Esophagus muscularis mucosa (tissue), 4 donors: ENCODE measurements at regions not wholly inside any gene's neighbourhood (a gene's known extent, or its start where the extent isn't known, plus 50 kb on each side); places are given as distances from the start of the nearest gene placed in this dataset.

ENCODE experiments used
- DNase-seq: peaks from one replicate; pipeline ENCODE4 v3.0.0-alpha.2; 2017; ENCODE audit errors: extremely low spot score
- H3K27ac ChIP-seq, 4 donors: fragments of 200-600 bp; sonication (generic); replicated peaks in 1 of 4; 1 replicate in 3 of 4; 2 replicates in 1 of 4; pipeline ENCODE4 v1.5.1; 2016 to 2019; ENCODE audit warnings: mild to moderate bottlenecking in 1 of 4
- H3K27me3 ChIP-seq, 4 donors: fragments of 200-600 bp; sonication (generic); one replicate each; pipeline versions ENCODE4 v1.5.1 to v1.6.0; 2016 to 2019
- H3K36me3 ChIP-seq, 4 donors: fragments of 200-600 bp; sonication (generic); one replicate each; pipeline ENCODE4 v1.5.1; 2016 to 2019
- H3K4me1 ChIP-seq, 4 donors: fragments of 200-600 bp; sonication (generic); one replicate each; pipeline ENCODE4 v1.5.1; 2016 to 2019
- H3K4me3 ChIP-seq, 4 donors: fragments of 200-600 bp; sonication (generic); 1 replicate in 2 of 4; 2 replicates in 2 of 4; pipeline ENCODE4 v1.5.1; 2016 to 2019; ENCODE audit warnings: mild to moderate bottlenecking in 4 of 4, moderate library complexity in 1 of 4
- H3K9me3 ChIP-seq, 4 donors: fragments of 200-600 bp; sonication (generic); 1 replicate in 3 of 4; 2 replicates in 1 of 4; pipeline ENCODE4 v1.5.1; 2016 to 2019
- EP300 ChIP-seq: sonication (generic); formaldehyde crosslinking; IDR thresholded peaks from one replicate; pipeline ENCODE4 v1.6.1; 2017; ENCODE audit warnings: antibody characterized with exemption
- POLR2A ChIP-seq: fragments of 450-650 bp; IDR thresholded peaks from one replicate; pipeline ENCODE4 v1.6.1; 2017; ENCODE audit warnings: antibody characterized with exemption, moderate library complexity, mild to moderate bottlenecking, low read depth
- POLR2AphosphoS5 ChIP-seq, 2 donors: sonication (generic); formaldehyde crosslinking; IDR thresholded peaks; one replicate each; pipeline ENCODE4 v1.6.1; 2017; ENCODE audit warnings: antibody characterized with exemption in 2 of 2
- WGBS: methylation state at CpG from one replicate; pipeline ENCODE4 v1.1.5; 2018; 5-methylcytosine and 5-hydroxymethylcytosine counted together
- intact Hi-C: fragments of 100-400 bp; cut with DNase I; formaldehyde crosslinking; loops from one replicate; pipeline ENCODE4 v1.15.1; 2023
- TF ChIP-seq, protein P1 (sequence below), 3 experiments: fragments of 200-600 bp in 2 of 3; fragments of 450-650 bp in 1 of 3; sonication (generic) in 2 of 3; IDR thresholded peaks; one replicate each; pipeline ENCODE4 v1.5.1; 2017 to 2019; ENCODE audit warnings: antibody characterized with exemption in 3 of 3, mild to moderate bottlenecking in 2 of 3, moderate library complexity in 1 of 3

DNA sequence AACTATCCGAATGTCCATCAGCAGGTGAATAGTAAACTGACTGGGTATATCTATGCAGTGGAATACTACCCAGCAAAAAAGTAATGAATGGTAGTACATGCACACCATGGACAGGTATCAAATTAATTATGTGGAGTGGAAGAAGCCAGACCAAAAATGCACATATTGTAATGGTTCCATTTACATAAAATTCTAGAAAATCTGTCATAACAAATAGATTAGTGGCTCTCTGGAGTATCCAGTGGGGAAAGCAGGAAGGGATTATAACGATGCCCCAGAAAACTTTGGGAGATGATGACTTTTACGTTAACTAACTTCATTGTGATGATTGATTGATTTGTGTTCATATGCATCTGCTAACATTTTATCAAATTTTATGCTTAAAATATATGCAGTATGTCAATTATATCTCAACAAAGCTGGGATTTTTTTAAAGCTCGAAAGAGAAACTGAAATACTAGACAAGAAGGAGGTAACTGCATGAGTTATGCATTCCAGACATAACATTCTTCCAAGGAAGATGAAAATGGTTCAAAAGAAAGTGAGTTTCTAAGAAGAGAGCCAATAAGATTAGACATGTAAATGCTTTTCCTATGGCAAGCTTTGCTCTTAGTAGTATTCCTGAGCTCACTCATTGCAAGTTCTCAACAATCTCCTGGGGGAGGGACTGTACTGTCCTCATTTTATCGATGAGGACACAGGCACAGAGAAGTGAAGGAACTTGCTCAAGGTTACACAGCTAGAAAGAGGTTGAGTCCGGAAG is 58.6 kb upstream of the MSX1 start:
- no peak overlapping the region for H3K27ac ChIP-seq
- DNase-seq = no peak
- intact Hi-C loops = no loop called here
- 75% methylated on average over 6 of the region's 6 CpGs for WGBS
- no peaks in the 10 kb centered on the region for H3K27me3 ChIP-seq
- H3K36me3 ChIP-seq = no peaks in the 10 kb centered on the region
- no peak overlapping the region for H3K4me3 ChIP-seq
- H3K4me1 ChIP-seq = no peaks in the 10 kb centered on the region
- H3K9me3 ChIP-seq = no peaks in the 10 kb centered on the region
- TF ChIP-seq, protein P1, sequence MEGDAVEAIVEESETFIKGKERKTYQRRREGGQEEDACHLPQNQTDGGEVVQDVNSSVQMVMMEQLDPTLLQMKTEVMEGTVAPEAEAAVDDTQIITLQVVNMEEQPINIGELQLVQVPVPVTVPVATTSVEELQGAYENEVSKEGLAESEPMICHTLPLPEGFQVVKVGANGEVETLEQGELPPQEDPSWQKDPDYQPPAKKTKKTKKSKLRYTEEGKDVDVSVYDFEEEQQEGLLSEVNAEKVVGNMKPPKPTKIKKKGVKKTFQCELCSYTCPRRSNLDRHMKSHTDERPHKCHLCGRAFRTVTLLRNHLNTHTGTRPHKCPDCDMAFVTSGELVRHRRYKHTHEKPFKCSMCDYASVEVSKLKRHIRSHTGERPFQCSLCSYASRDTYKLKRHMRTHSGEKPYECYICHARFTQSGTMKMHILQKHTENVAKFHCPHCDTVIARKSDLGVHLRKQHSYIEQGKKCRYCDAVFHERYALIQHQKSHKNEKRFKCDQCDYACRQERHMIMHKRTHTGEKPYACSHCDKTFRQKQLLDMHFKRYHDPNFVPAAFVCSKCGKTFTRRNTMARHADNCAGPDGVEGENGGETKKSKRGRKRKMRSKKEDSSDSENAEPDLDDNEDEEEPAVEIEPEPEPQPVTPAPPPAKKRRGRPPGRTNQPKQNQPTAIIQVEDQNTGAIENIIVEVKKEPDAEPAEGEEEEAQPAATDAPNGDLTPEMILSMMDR (IDR thresholded peaks at IDR 0.05) = no peak
- TF ChIP-seq EP300 (no peak), POLR2AphosphoS5 (IDR thresholded peaks at IDR 0.05) (no peak), POLR2A (no peak)

DNA sequence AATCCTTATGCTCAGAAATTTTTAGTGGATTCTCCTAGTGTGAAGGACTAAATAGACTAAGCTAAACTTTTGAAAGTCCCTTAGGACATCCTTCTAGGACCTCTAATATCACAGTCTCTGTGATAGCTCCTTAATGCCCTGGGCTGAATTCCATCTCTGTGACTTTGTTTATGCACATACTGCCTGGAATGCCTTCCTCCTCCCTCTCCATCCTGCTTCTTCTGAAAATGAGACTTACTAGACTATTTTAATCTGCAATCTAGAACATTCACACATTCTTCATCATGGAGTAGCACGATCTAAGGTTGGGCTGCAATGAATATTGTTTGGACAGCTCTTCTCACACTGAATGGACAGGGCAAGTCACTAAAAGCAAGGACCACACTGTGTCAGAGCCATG is 65.0 kb upstream of the MSX1 start:
- H3K36me3 ChIP-seq = no peaks in the 10 kb centered on the region
- H3K27me3 ChIP-seq = no peaks in the 10 kb centered on the region
- H3K9me3 ChIP-seq = no peaks in the 10 kb centered on the region
- intact Hi-C loops = no loop called here
- no peak overlapping the region for H3K27ac ChIP-seq
- H3K4me3 ChIP-seq = no peak overlapping the region
- 44% methylated on average over 1 of the region's 1 CpG for WGBS
- DNase-seq = no peak
- TF ChIP-seq EP300 (no peak), POLR2A (no peak), POLR2AphosphoS5 (IDR thresholded peaks at IDR 0.05) (no peak)
- TF ChIP-seq, protein P1 (IDR thresholded peaks at IDR 0.05) = no peak
- no peaks in the 10 kb centered on the region for H3K4me1 ChIP-seq

DNA sequence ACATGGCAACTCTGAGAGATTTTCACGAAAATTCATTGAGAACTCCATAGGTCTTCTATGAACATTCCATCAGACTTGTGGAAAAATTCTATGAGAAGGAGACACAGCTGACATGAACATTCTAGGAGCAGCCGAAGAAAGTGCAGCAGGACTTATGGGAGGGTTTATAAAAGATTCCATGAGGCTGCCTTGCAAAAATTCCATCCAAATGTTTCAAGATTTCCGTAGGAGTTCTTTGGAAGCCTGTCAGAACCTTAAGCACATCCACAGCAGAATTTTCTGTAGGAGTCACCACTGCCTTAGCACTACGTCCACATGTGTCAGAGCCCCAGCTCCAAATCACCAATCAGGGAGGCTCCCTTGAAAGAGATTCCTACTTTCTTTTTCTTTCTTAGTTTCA is 67.0 kb upstream of the MSX1 start:
- DNase-seq = no peak
- TF ChIP-seq POLR2AphosphoS5 (IDR thresholded peaks at IDR 0.05) = no peak
- no peak for TF ChIP-seq EP300
- TF ChIP-seq, protein P1 (IDR thresholded peaks at IDR 0.05) = no peak
- TF ChIP-seq POLR2A = no peak
- H3K36me3 ChIP-seq = no peaks in the 10 kb centered on the region
- intact Hi-C loops = no loop called here
- H3K4me3 ChIP-seq = no peak overlapping the region
- H3K4me1 ChIP-seq = no peaks in the 10 kb centered on the region
- H3K9me3 ChIP-seq = peaks cover 0 to 11% (median 4%) of the 10 kb centered on the region in 4 donors
- no peaks in the 10 kb centered on the region for H3K27me3 ChIP-seq
- no peak overlapping the region for H3K27ac ChIP-seq
- 58% methylated on average over 4 of the region's 4 CpGs for WGBS

DNA sequence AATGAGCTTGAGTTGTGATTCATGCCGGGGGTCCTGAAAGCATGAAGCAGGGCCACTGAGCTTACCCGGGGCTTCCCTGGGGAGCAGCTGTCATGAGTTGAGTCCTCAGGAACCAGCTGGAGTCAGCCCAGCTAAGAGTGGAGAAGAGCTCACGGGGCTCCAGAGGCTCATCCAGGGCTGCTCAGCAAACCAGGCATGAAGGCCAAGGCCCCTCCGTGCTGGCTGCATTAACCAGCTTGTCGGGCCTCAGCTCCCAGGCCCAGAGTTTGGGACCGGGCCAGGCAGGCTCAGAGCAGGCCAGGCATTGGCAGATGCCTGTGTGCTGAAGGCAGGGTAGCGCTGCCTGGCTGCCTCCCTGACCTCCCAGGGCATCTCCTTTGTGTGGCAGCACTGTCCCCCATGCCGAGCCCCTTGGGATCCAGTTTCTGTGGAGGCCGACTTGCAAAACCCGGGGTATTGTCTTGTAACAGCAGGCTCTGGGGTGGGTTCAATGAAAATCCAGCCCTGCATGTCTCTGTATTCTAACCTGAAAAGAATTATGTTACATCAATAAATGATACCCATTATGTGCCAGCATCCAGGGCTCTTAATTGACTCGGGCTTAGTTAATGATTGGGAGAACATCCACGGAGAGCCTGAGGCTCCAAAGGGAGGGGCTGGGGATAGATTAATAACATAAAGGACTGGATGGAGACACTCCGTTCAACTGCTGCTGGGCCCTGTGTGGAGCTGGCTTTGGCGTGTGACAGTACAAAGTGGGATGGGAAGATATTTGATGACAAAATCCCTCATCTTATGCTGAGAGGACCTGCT is 68.0 kb upstream of the MSX1 start:
- H3K36me3 ChIP-seq = no peaks in the 10 kb centered on the region
- DNase-seq = no peak
- intact Hi-C loops = no loop called here
- no peak overlapping the region for H3K27ac ChIP-seq
- H3K27me3 ChIP-seq = no peaks in the 10 kb centered on the region
- TF ChIP-seq POLR2AphosphoS5 (IDR thresholded peaks at IDR 0.05) (no peak), POLR2A (no peak), EP300 (no peak)
- TF ChIP-seq, protein P1 (IDR thresholded peaks at IDR 0.05) = no peak
- peaks cover 0 to 11% (median 4%) of the 10 kb centered on the region in 4 donors for H3K9me3 ChIP-seq
- H3K4me3 ChIP-seq = no peak overlapping the region
- no peaks in the 10 kb centered on the region for H3K4me1 ChIP-seq
- WGBS = 66% methylated on average over 10 of the region's 14 CpGs
